ENCODE measurements at regions not wholly inside any gene's neighbourhood (a gene's known extent, or its start where the extent isn't known, plus 50 kb on each side); places are given as distances from the start of the nearest gene placed in this dataset.

GRCh38 chr20:59385038-59385437 is 84.6 kb downstream of the EDN3 start:
- Histone ChIP-seq H3K4me3 (no peak overlapping the region), H3K36me3 (replicated peaks in 1 of 2) (no peaks in the 10 kb centered on the region), H3K9me3 (replicated peaks in 1 of 3) (no peaks in the 10 kb centered on the region), H3K27ac (no peak overlapping the region), H3K4me1 (replicated peaks in 1 of 2) (no peaks in the 10 kb centered on the region), H3K27me3 (no peaks in the 10 kb centered on the region)
- WGBS, 4 donors = 82 to 98% (median 91%) methylated on average over 3 of the region's 3 CpGs
- DNase-seq = no peak
- intact Hi-C loops (cut with DNase I) = no loop called here
- TF ChIP-seq POLR2A (IDR thresholded peaks at IDR 0.05) (no peak), CTCF (IDR thresholded peaks at IDR 0.05) (no peak)

GRCh38 chr20:59385480-59385879 is 85.1 kb downstream of the EDN3 start:
- 44 to 66% (median 47%) methylated on average over 3 to 5 of the region's 5 CpGs for WGBS, 4 donors
- H3K27me3 ChIP-seq = no peaks in the 10 kb centered on the region
- intact Hi-C loops (cut with DNase I) = no loop called here

GRCh38 chr20:59386809-59387208 is 86.4 kb downstream of the EDN3 start:
- intact Hi-C loops (cut with DNase I) = no loop called here
- H3K9me3 ChIP-seq (replicated peaks in 1 of 3) = no peaks in the 10 kb centered on the region
- TF ChIP-seq CTCF (IDR thresholded peaks at IDR 0.05) (no peak), POLR2A (IDR thresholded peaks at IDR 0.05) (no peak)
- no peaks in the 10 kb centered on the region for H3K36me3 ChIP-seq (replicated peaks in 1 of 2)
- H3K27me3 ChIP-seq = no peaks in the 10 kb centered on the region
- 35 to 58% (median 49%) methylated on average over 3 of the region's 3 CpGs for WGBS, 4 donors
- DNase-seq = no peak
- no peak overlapping the region for H3K27ac ChIP-seq
- H3K4me3 ChIP-seq = no peak overlapping the region
- no peaks in the 10 kb centered on the region for H3K4me1 ChIP-seq (replicated peaks in 1 of 2)

More at GRCh38 chr20:59385480-59385879, 85.1 kb downstream of the EDN3 start:
- H3K4me1 ChIP-seq (replicated peaks in 1 of 2) = no peaks in the 10 kb centered on the region
- no peak for DNase-seq
- H3K36me3 ChIP-seq (replicated peaks in 1 of 2) = no peaks in the 10 kb centered on the region
- H3K9me3 ChIP-seq (replicated peaks in 1 of 3) = no peaks in the 10 kb centered on the region
- no peak overlapping the region for H3K4me3 ChIP-seq
- TF ChIP-seq POLR2A (IDR thresholded peaks at IDR 0.05) (no peak), CTCF (IDR thresholded peaks at IDR 0.05) (no peak)
- H3K27ac ChIP-seq = no peak overlapping the region

GRCh38 chr20:59387891-59388290 is 87.5 kb downstream of the EDN3 start:
- H3K4me3 ChIP-seq = no peak overlapping the region
- H3K36me3 ChIP-seq (replicated peaks in 1 of 2) = no peaks in the 10 kb centered on the region
- TF ChIP-seq POLR2A (IDR thresholded peaks at IDR 0.05) (no peak), CTCF (IDR thresholded peaks at IDR 0.05) (no peak)
- H3K27me3 ChIP-seq = no peaks in the 10 kb centered on the region
- H3K4me1 ChIP-seq (replicated peaks in 1 of 2) = no peaks in the 10 kb centered on the region
- intact Hi-C loops (cut with DNase I) = no loop called here
- H3K9me3 ChIP-seq (replicated peaks in 1 of 3) = no peaks in the 10 kb centered on the region
- no peak for DNase-seq
- no peak overlapping the region for H3K27ac ChIP-seq
- 78 to 81% (median 79%) methylated on average over 3 of the region's 3 CpGs for WGBS, 4 donors
